ENCODE measurements at regions not wholly inside any gene's neighbourhood (a gene's known extent, or its start where the extent isn't known, plus 50 kb on each side); places are given as distances from the start of the nearest gene placed in this dataset.

GRCh38 chr22:47995718-47996117, 1233.3 kb downstream of the TBC1D22A start:
- no peak for DNase-seq
- Mint-ChIP-seq H3K36me3 (ENCODE audit: insufficient read depth in 2 of 2) (no peaks in the 10 kb centered on the region), H3K27me3 (ENCODE audit: low read depth) (no peaks in the 10 kb centered on the region), H3K4me1 (ENCODE audit: low read depth) (no peaks in the 10 kb centered on the region), H3K9me3 (no peaks in the 10 kb centered on the region), H3K4me3 (no peak overlapping the region), H3K27ac (no peak overlapping the region)
- ATAC-seq (replicated peaks in 1 of 2), result no peak

DNA sequence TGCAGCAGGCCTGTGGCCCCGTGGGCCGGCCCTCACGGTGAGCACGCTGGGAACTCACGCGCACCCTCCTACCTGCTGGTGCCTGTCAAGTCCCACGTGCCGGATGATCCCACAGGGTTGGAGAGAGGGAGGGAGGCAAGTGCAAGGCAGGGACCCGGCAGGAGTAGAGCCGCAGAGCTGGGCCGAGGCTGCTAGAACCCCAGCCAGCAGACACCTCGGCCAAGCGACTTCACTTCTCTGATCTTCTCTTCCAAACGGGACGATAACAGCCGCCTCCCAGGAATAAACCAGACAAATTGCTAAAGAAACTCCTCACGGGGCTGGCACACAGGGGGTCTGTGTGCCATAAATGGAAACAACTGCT, 1232.8 kb downstream of the TBC1D22A start:
- DNase-seq, result no peak
- no peaks in the 10 kb centered on the region for H3K27me3 Mint-ChIP-seq (ENCODE audit: low read depth)
- ATAC-seq (replicated peaks in 1 of 2), result no peak
- no peaks in the 10 kb centered on the region for H3K9me3 Mint-ChIP-seq
- H3K36me3 Mint-ChIP-seq (ENCODE audit: insufficient read depth in 2 of 2), result no peaks in the 10 kb centered on the region
- no peak overlapping the region for H3K27ac Mint-ChIP-seq
- no peak overlapping the region for H3K4me3 Mint-ChIP-seq
- no peaks in the 10 kb centered on the region for H3K4me1 Mint-ChIP-seq (ENCODE audit: low read depth)

DNA sequence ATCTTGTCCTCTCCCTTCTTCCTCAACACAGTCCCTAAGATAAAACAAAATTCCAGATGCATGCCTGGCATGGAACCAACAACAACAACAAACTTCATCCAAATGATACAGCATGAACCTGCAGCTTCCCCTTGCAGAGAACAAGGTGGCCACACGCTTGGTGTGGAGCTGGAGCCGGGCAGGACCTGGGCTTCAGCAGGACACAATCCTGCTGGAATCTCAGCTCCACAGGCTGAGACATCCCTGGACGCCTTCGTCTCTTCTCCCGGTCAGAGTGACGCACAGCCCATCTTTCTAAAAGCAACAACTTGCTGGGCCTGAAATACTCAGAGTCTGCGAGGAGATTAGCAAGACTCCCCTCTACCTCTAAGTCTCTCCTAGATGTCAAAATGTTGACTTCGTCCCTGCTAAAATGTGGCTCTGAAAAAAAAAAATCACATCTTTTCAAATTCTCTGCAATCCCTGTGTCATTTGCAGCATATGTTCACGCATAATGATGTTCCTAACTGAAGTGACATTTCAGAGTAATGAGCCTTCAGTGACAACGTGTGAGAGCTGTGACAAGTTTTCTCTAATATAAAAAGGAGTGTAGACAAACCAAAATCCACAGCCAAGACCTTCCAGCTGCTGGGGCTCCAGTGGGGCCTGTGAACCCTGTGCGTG, 1232.3 kb downstream of the TBC1D22A start:
- H3K4me3 Mint-ChIP-seq, result no peak overlapping the region
- H3K4me1 Mint-ChIP-seq (ENCODE audit: low read depth), result no peaks in the 10 kb centered on the region
- H3K36me3 Mint-ChIP-seq (ENCODE audit: insufficient read depth in 2 of 2), result no peaks in the 10 kb centered on the region
- H3K27ac Mint-ChIP-seq, result no peak overlapping the region
- H3K27me3 Mint-ChIP-seq (ENCODE audit: low read depth), result no peaks in the 10 kb centered on the region
- ATAC-seq (replicated peaks in 1 of 2), result no peak
- no peak for DNase-seq
- H3K9me3 Mint-ChIP-seq, result peaks cover 0 to under 1% of the 10 kb centered on the region in 2 donors

GRCh38 chr22:47994045-47994444, 1231.6 kb downstream of the TBC1D22A start:
- peaks cover 0 to 1% of the 10 kb centered on the region in 2 donors for H3K36me3 Mint-ChIP-seq (ENCODE audit: insufficient read depth in 2 of 2)
- no peak for ATAC-seq (replicated peaks in 1 of 2)
- H3K9me3 Mint-ChIP-seq, result peaks cover 1 to 3% of the 10 kb centered on the region in 2 donors
- no peak for DNase-seq
- H3K4me1 Mint-ChIP-seq (ENCODE audit: low read depth), result no peaks in the 10 kb centered on the region
- H3K4me3 Mint-ChIP-seq, result no peak overlapping the region
- H3K27ac Mint-ChIP-seq, result no peak overlapping the region
- no peaks in the 10 kb centered on the region for H3K27me3 Mint-ChIP-seq (ENCODE audit: low read depth)

DNA sequence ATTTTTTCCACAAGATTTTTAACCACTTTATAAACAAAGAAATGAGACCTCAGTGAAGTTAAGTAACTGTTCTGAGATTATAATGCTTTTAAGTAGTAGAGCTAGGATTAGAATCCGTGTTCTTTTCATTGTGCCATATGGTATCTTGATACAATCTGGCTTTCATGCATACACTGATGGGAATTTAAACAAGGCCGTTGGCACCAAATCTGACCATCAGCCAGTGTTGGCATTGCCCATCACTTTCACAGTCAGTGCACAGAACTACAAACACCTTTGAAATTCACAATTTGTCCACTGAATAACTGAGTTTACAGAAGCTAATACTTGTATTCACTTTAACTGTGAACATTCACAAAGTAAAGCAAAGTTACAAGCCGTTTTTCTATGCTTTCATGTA, 1228.0 kb downstream of the TBC1D22A start:
- Mint-ChIP-seq H3K36me3 (ENCODE audit: insufficient read depth in 2 of 2) (peaks cover 4 to 8% of the 10 kb centered on the region in 2 donors), H3K4me1 (ENCODE audit: low read depth) (no peaks in the 10 kb centered on the region), H3K27ac (no peak overlapping the region), H3K4me3 (no peak overlapping the region), H3K27me3 (ENCODE audit: low read depth) (peaks cover 8% of the 10 kb centered on the region), H3K9me3 (peaks cover 9 to 12% of the 10 kb centered on the region in 2 donors)
- DNase-seq (no peak), ATAC-seq (replicated peaks in 1 of 2) (no peak)

GRCh38 chr22:47987885-47988515, 1225.5 kb downstream of the TBC1D22A start:
- H3K36me3 Mint-ChIP-seq (ENCODE audit: insufficient read depth in 2 of 2), result peaks cover 4 to 8% of the 10 kb centered on the region in 2 donors
- no peaks in the 10 kb centered on the region for H3K4me1 Mint-ChIP-seq (ENCODE audit: low read depth)
- H3K4me3 Mint-ChIP-seq, result no peak overlapping the region
- ATAC-seq (replicated peaks in 1 of 2) (no peak), DNase-seq (no peak)
- H3K27me3 Mint-ChIP-seq (ENCODE audit: low read depth), result peaks cover 8% of the 10 kb centered on the region
- H3K9me3 Mint-ChIP-seq, result peaks cover 9 to 12% of the 10 kb centered on the region in 2 donors
- H3K27ac Mint-ChIP-seq, result no peak overlapping the region

DNA sequence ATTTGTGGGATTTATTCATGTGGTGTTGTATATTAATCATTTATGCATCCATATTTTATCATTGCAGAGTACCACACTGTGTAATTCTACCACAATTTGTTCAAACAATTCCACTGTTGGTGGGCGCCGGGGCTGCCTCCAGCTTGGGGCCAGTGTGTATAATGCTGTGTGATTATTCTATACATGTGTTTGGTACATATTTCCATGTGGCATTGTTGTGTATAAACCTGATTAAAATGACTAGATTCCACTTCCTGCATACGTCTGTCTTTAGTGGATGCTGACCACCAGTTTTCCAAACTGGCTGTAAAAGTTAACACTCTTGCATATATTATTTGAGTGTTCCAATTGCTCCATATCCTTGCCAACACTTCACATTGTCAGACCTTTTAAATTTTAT, 1213.8 kb downstream of the TBC1D22A start:
- Mint-ChIP-seq H3K36me3 (ENCODE audit: insufficient read depth in 2 of 2) (no peaks in the 10 kb centered on the region), H3K4me3 (no peak overlapping the region), H3K9me3 (peaks cover 4 to 11% of the 10 kb centered on the region in 2 donors), H3K4me1 (ENCODE audit: low read depth) (no peaks in the 10 kb centered on the region), H3K27me3 (ENCODE audit: low read depth) (peaks cover 5% of the 10 kb centered on the region), H3K27ac (no peak overlapping the region)
- ATAC-seq (replicated peaks in 1 of 2) (no peak), DNase-seq (no peak)

DNA sequence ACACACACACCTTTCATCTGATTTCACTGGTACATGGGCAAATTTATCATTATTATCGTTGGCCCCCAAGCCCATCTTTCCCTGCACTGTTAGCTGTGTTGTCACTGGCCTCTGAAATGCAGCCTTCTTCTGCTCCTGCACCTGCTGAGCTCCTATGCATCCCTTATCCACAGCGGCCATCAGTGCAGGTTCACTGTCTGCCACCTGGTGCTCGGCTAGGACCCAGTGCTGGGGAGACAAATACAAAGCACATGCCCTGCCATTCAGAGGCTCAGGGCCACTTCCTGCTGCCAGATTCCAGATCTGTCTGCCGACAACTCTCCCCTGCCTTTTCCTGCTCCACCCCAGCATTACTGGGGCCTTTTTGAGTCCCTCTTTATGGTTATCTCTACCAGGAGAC, 1205.4 kb downstream of the TBC1D22A start:
- H3K36me3 Mint-ChIP-seq (ENCODE audit: insufficient read depth in 2 of 2), result no peaks in the 10 kb centered on the region
- H3K27me3 Mint-ChIP-seq (ENCODE audit: low read depth), result no peaks in the 10 kb centered on the region
- no peak for ATAC-seq (replicated peaks in 1 of 2)
- DNase-seq, result no peak
- H3K4me3 Mint-ChIP-seq, result no peak overlapping the region
- no peaks in the 10 kb centered on the region for H3K9me3 Mint-ChIP-seq
- no peak overlapping the region for H3K27ac Mint-ChIP-seq
- no peaks in the 10 kb centered on the region for H3K4me1 Mint-ChIP-seq (ENCODE audit: low read depth)

GRCh38 chr22:47966316-47966715, 1203.9 kb downstream of the TBC1D22A start:
- ATAC-seq (replicated peaks in 1 of 2), result no peak
- Mint-ChIP-seq H3K9me3 (no peaks in the 10 kb centered on the region), H3K27ac (no peak overlapping the region), H3K36me3 (ENCODE audit: insufficient read depth in 2 of 2) (no peaks in the 10 kb centered on the region), H3K27me3 (ENCODE audit: low read depth) (no peaks in the 10 kb centered on the region), H3K4me1 (ENCODE audit: low read depth) (no peaks in the 10 kb centered on the region), H3K4me3 (no peak overlapping the region)
- DNase-seq, result no peak

DNA sequence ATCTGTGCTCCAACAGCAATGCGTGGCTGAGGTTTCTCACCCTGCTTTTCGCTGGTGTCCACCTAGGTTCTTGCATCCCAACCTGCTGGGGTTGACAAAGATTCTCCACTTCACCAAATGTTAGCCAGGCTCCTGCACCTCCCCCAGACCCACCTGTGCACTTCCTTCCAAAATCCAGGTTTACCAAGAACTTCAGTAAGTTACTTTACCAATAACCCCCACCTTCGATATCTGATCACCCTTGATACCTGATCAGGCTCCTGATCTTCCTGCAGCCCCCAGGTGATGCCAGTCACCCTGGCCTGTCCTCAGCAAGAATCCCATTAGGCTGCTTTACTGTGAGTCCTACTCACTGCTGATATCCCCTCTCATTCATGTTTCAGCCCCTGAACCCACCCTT, 1203.4 kb downstream of the TBC1D22A start:
- H3K36me3 Mint-ChIP-seq (ENCODE audit: insufficient read depth in 2 of 2), result no peaks in the 10 kb centered on the region

GRCh38 chr22:47965066-47965465, 1202.6 kb downstream of the TBC1D22A start:
- Mint-ChIP-seq H3K4me1 (ENCODE audit: low read depth) (no peaks in the 10 kb centered on the region), H3K4me3 (no peak overlapping the region), H3K27me3 (ENCODE audit: low read depth) (no peaks in the 10 kb centered on the region), H3K36me3 (ENCODE audit: insufficient read depth in 2 of 2) (no peaks in the 10 kb centered on the region), H3K27ac (no peak overlapping the region), H3K9me3 (no peaks in the 10 kb centered on the region)
- ATAC-seq (replicated peaks in 1 of 2), result no peak
- no peak for DNase-seq

More for the DNA sequence above, 1203.4 kb downstream of the TBC1D22A start:
- no peak overlapping the region for H3K27ac Mint-ChIP-seq
- H3K27me3 Mint-ChIP-seq (ENCODE audit: low read depth), result no peaks in the 10 kb centered on the region
- no peaks in the 10 kb centered on the region for H3K9me3 Mint-ChIP-seq
- ATAC-seq (replicated peaks in 1 of 2), result no peak
- no peak for DNase-seq
- H3K4me1 Mint-ChIP-seq (ENCODE audit: low read depth), result no peaks in the 10 kb centered on the region
- H3K4me3 Mint-ChIP-seq, result no peak overlapping the region

DNA sequence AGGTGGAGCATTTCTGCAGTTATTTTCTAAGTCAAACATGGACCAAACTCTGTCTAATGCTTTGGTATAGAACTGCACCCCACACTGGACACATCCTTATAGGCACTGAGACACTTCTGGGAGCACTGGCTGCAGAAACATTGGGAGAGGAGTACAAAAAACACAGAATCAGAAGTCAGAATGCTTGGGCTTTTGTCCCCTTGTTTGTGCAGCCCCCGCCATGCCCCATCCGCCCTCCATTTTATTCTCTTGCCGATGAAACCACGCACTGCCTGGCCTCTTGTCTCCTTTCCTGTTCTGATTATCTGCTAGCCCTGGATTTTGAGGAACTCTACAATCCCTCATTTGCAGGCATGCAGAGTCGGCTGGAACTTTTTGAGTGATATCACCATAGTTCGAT, 1201.2 kb downstream of the TBC1D22A start:
- H3K9me3 Mint-ChIP-seq, result no peaks in the 10 kb centered on the region
- H3K27ac Mint-ChIP-seq, result no peak overlapping the region
- peaks cover 0 to 3% of the 10 kb centered on the region in 2 donors for H3K36me3 Mint-ChIP-seq (ENCODE audit: insufficient read depth in 2 of 2)
- ATAC-seq (replicated peaks in 1 of 2) (no peak), DNase-seq (no peak)
- no peak overlapping the region for H3K4me3 Mint-ChIP-seq
- no peaks in the 10 kb centered on the region for H3K4me1 Mint-ChIP-seq (ENCODE audit: low read depth)
- no peaks in the 10 kb centered on the region for H3K27me3 Mint-ChIP-seq (ENCODE audit: low read depth)

DNA sequence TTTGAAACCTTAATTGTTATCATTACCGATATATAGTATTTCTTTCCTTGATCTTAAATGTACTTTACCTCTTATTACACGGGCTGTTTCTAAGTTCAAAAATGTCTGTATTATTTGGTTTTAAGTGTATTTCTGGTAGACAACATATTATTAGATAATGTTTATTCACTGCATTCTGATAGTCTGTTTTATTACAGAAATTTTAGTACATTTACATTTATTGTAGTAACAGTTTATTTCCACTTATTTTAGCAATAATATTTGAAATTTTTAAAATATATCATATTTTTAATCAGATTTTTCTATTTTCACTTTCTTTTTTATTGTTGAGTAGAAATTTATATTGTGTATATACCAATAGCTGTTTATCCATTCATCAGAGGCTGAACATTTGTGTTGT, 1195.2 kb downstream of the TBC1D22A start:
- DNase-seq, result no peak

GRCh38 chr22:47954107-47954506, 1191.7 kb downstream of the TBC1D22A start:
- peaks cover 0 to 3% of the 10 kb centered on the region in 2 donors for H3K36me3 Mint-ChIP-seq (ENCODE audit: insufficient read depth in 2 of 2)
- DNase-seq, result no peak
- peaks cover 6% of the 10 kb centered on the region for H3K27me3 Mint-ChIP-seq (ENCODE audit: low read depth)
- H3K27ac Mint-ChIP-seq, result no peak overlapping the region
- no peak for ATAC-seq (replicated peaks in 1 of 2)
- H3K9me3 Mint-ChIP-seq, result peaks cover 3 to 10% of the 10 kb centered on the region in 2 donors
- no peaks in the 10 kb centered on the region for H3K4me1 Mint-ChIP-seq (ENCODE audit: low read depth)
- no peak overlapping the region for H3K4me3 Mint-ChIP-seq

More for the DNA sequence above, 1195.2 kb downstream of the TBC1D22A start:
- H3K27me3 Mint-ChIP-seq (ENCODE audit: low read depth), result no peaks in the 10 kb centered on the region
- no peak overlapping the region for H3K27ac Mint-ChIP-seq
- ATAC-seq (replicated peaks in 1 of 2), result no peak
- H3K4me1 Mint-ChIP-seq (ENCODE audit: low read depth), result no peaks in the 10 kb centered on the region
- no peaks in the 10 kb centered on the region for H3K9me3 Mint-ChIP-seq
- no peak overlapping the region for H3K4me3 Mint-ChIP-seq
- H3K36me3 Mint-ChIP-seq (ENCODE audit: insufficient read depth in 2 of 2), result peaks cover 0 to 3% of the 10 kb centered on the region in 2 donors
